HEK293T (cell line): ENCODE measurements at regions not wholly inside any gene's neighbourhood (a gene's known extent, or its start where the extent isn't known, plus 50 kb on each side); places are given as distances from the start of the nearest gene placed in this dataset.

ENCODE experiments used
- CTCF ChIA-PET: fragments of 350-600 bp; formaldehyde crosslinking; extraction: SDS; loops from one replicate; lab custom pipeline; 2021; ENCODE audit warnings: antibody characterized with exemption, inconsistent platforms; lab: Yijun Ruan, JAX
- POLR2A ChIA-PET: fragments of 350-600 bp; formaldehyde crosslinking; extraction: SDS; loops from one replicate; lab custom pipeline; 2020; ENCODE audit warnings: antibody characterized with exemption, inconsistent platforms; lab: Yijun Ruan, JAX
- DNase-seq: peaks from one replicate; pipeline ENCODE4 v3.0.0; 2012; ENCODE audit warnings: mixed read lengths; ENCODE audit errors: extremely low spot score
- ARNT ChIP-seq: fragments of 450-650 bp; IDR thresholded peaks from 2 replicates; pipeline ENCODE4 v1.6.1; 2017; ENCODE audit warnings: mild to moderate bottlenecking
- BHLHE40 ChIP-seq: fragments of 450-650 bp; IDR thresholded peaks from 2 replicates; pipeline ENCODE4 v1.6.1; 2016; ENCODE audit warnings: mild to moderate bottlenecking, moderate library complexity, borderline replicate concordance
- CTBP1 ChIP-seq: fragments of 450-650 bp; IDR thresholded peaks from 2 replicates; pipeline ENCODE4 v1.6.1; 2016; ENCODE audit warnings: borderline replicate concordance
- ELF4 ChIP-seq: fragments of 450-650 bp; IDR thresholded peaks from 2 replicates; pipeline ENCODE4 v1.6.1; 2017; ENCODE audit warnings: antibody characterized with exemption
- FOXA1 ChIP-seq: fragments of 450-650 bp; IDR thresholded peaks from 2 replicates; pipeline ENCODE4 v1.6.1; 2016; ENCODE audit warnings: mild to moderate bottlenecking
- FOXK2 ChIP-seq: fragments of 450-650 bp; IDR thresholded peaks from 2 replicates; pipeline ENCODE4 v1.6.1; 2016; ENCODE audit warnings: mild to moderate bottlenecking
- FOXM1 ChIP-seq: fragments of 450-650 bp; IDR thresholded peaks from 2 replicates; pipeline ENCODE4 v1.6.1; 2017; ENCODE audit warnings: mild to moderate bottlenecking, borderline replicate concordance
- HDGF ChIP-seq: fragments of 450-650 bp; IDR thresholded peaks from 2 replicates; pipeline ENCODE4 v1.6.1; 2017; ENCODE audit warnings: antibody characterized with exemption, borderline replicate concordance
- L3MBTL2 ChIP-seq: fragments of 450-650 bp; conservative IDR thresholded peaks from 2 replicates; pipeline ENCODE4 v1.6.1; 2016; ENCODE audit warnings: mild to moderate bottlenecking
- LEF1 ChIP-seq: fragments of 450-650 bp; IDR thresholded peaks from 2 replicates; pipeline ENCODE4 v1.6.1; 2017; ENCODE audit warnings: mild to moderate bottlenecking, borderline replicate concordance
- NFRKB ChIP-seq: fragments of 450-650 bp; IDR thresholded peaks from 2 replicates; pipeline ENCODE4 v1.6.1; 2016; ENCODE audit warnings: mild to moderate bottlenecking, moderate library complexity
- SP1 ChIP-seq: fragments of 450-650 bp; IDR thresholded peaks from 2 replicates; pipeline ENCODE4 v1.6.1; 2017
- SUZ12 ChIP-seq: fragments of 450-650 bp; IDR thresholded peaks from 2 replicates; pipeline ENCODE4 v1.6.1; 2016; ENCODE audit warnings: mild to moderate bottlenecking
- TARDBP ChIP-seq: fragments of 450-650 bp; IDR thresholded peaks from 2 replicates; pipeline ENCODE4 v1.6.1; 2016
- ZNF384 ChIP-seq: fragments of 450-650 bp; IDR thresholded peaks from 2 replicates; pipeline ENCODE4 v1.6.1; 2016
- TF ChIP-seq, protein P1 (sequence below): fragments of 450-650 bp; IDR thresholded peaks from 2 replicates; pipeline ENCODE4 v1.6.1; 2016

GRCh38 chr10:111890046-111890445 is 293.5 kb downstream of the GPAM start:
- CTCF ChIA-PET: no interaction called here
- DNase-seq: no peak
- TF ChIP-seq FOXA1: no peak
- no peak for TF ChIP-seq SUZ12
- TF ChIP-seq SP1: no peak
- no peak for TF ChIP-seq BHLHE40
- TF ChIP-seq ZNF384: no peak
- no peak for TF ChIP-seq TARDBP
- no peak for TF ChIP-seq CTBP1
- no peak for TF ChIP-seq FOXM1
- no peak for TF ChIP-seq NFRKB
- TF ChIP-seq, protein P1, sequence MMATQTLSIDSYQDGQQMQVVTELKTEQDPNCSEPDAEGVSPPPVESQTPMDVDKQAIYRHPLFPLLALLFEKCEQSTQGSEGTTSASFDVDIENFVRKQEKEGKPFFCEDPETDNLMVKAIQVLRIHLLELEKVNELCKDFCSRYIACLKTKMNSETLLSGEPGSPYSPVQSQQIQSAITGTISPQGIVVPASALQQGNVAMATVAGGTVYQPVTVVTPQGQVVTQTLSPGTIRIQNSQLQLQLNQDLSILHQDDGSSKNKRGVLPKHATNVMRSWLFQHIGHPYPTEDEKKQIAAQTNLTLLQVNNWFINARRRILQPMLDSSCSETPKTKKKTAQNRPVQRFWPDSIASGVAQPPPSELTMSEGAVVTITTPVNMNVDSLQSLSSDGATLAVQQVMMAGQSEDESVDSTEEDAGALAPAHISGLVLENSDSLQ: no peak
- POLR2A ChIA-PET: no interaction called here

DNA sequence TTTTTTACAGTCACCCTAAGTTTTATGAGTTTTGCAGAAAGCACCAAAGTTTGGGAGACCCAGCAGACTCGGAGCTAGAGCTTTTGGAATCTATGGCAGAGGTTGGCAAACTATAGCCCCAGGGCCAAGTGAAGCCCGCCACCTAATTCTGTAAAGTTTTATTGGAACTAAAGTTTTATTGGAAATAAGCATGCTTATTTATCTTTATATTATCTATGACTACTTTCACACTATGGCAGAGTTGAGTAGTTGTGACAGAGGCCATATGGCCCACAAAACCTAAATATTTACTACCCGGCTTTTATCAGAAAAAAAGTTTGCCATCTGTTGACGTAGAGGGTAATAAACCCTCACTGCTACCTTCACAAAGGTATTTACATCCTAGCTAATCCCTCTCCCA is 267.6 kb downstream of the GPAM start:
- POLR2A ChIA-PET: no interaction called here
- TF ChIP-seq L3MBTL2 (no peak), SP1 (no peak), BHLHE40 (no peak), ARNT (no peak), HDGF (no peak), LEF1 (no peak), TARDBP (no peak), FOXM1 (no peak), NFRKB (no peak), ELF4 (no peak), ZNF384 (no peak), FOXA1 (no peak)
- no peak for DNase-seq
- CTCF ChIA-PET: no interaction called here

DNA sequence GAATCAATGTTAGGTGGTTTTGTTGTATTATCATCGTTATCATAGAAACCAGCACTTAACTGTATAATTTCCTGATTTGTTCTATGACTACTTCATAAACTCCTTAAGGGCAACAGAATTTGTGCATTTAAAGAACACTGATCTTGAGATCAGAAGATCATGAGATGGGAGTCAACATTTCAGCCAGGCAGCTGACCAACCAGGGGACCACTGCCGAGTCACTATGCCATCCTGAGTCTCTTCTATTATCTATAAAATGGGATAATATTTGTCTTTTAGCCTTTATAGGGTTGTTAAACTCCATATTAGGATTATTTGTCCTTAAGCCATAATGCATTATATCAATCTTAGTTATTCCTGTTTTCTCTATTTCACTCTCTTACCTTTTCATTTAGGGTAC is 261.7 kb downstream of the GPAM start:
- no peak for TF ChIP-seq TARDBP
- no peak for TF ChIP-seq SUZ12
- no peak for TF ChIP-seq HDGF
- TF ChIP-seq, protein P1: no peak
- no peak for TF ChIP-seq LEF1
- no peak for TF ChIP-seq ARNT
- no peak for TF ChIP-seq L3MBTL2
- no peak for TF ChIP-seq FOXK2
- no peak for TF ChIP-seq FOXM1
- TF ChIP-seq SP1: no peak
- no peak for TF ChIP-seq ZNF384
- TF ChIP-seq CTBP1: no peak
- TF ChIP-seq NFRKB: no peak
- TF ChIP-seq BHLHE40: no peak
- no peak for TF ChIP-seq FOXA1
- TF ChIP-seq ELF4: no peak
- ChIA-PET POLR2A (no interaction called here), CTCF (no interaction called here)
- no peak for DNase-seq

- ChIA-PET CTCF (no interaction called here), POLR2A (no interaction called here)
- TF ChIP-seq LEF1 (no peak), BHLHE40 (no peak), FOXM1 (no peak), CTBP1 (no peak), ARNT (no peak), TARDBP (no peak), FOXA1 (no peak)
- TF ChIP-seq, protein P1: no peak
- no peak for DNase-seq
Observed at GRCh38 chr10:111923032-111923431, 260.5 kb downstream of the GPAM start.

GRCh38 chr10:111926286-111926685 is 257.3 kb downstream of the GPAM start:
- POLR2A ChIA-PET: no interaction called here

GRCh38 chr10:111933937-111934336 is 249.6 kb downstream of the GPAM start:
- peak; percentile 11 for DNase-seq
- ChIA-PET CTCF (no interaction called here), POLR2A (no interaction called here)
- no peak for TF ChIP-seq FOXK2
- TF ChIP-seq LEF1: no peak
- no peak for TF ChIP-seq ARNT
- TF ChIP-seq BHLHE40: no peak
- TF ChIP-seq TARDBP: no peak
- TF ChIP-seq FOXA1: no peak
- no peak for TF ChIP-seq HDGF
- no peak for TF ChIP-seq CTBP1
- TF ChIP-seq SP1: no peak
- no peak for TF ChIP-seq FOXM1
- no peak for TF ChIP-seq ZNF384
- TF ChIP-seq ELF4: no peak
- no peak for TF ChIP-seq SUZ12
- TF ChIP-seq NFRKB: no peak
- no peak for TF ChIP-seq L3MBTL2
- TF ChIP-seq, protein P1: no peak

More at GRCh38 chr10:111926286-111926685, 257.3 kb downstream of the GPAM start:
- TF ChIP-seq NFRKB (no peak), SUZ12 (no peak), BHLHE40 (no peak), TARDBP (no peak), FOXK2 (no peak)
- CTCF ChIA-PET: no interaction called here
- DNase-seq: no peak
